ENCODE measurements at regions not wholly inside any gene's neighbourhood (a gene's known extent, or its start where the extent isn't known, plus 50 kb on each side); places are given as distances from the start of the nearest gene placed in this dataset.

GRCh38 chr5:88613051-88613450, 269.9 kb downstream of the MEF2C start:
- H3K27ac ChIP-seq (ENCODE audit: low read depth, low read length) = no peak overlapping the region
- H3K9me3 ChIP-seq (ENCODE audit: control insufficient read depth, insufficient read depth, low read length) = no peaks in the 10 kb centered on the region; the same call in 1 of the 2 replicates
- H3K27me3 ChIP-seq (ENCODE audit: control insufficient read depth, insufficient read depth, low read length) = no peaks in the 10 kb centered on the region
- no peak overlapping the region for H3K9ac ChIP-seq (ENCODE audit: low read depth, low read length)
- H3K4me3 ChIP-seq (ENCODE audit: low read depth, low read length) = no peak overlapping the region
- H3K4me1 ChIP-seq (ENCODE audit: control insufficient read depth, insufficient read depth, low read length) = no peaks in the 10 kb centered on the region
- H3K36me3 ChIP-seq (ENCODE audit: control insufficient read depth, insufficient read depth, low read length) = no peaks in the 10 kb centered on the region

- Histone ChIP-seq H3K4me3 (ENCODE audit: low read depth, low read length) (no peak overlapping the region), H3K9me3 (ENCODE audit: control insufficient read depth, insufficient read depth, low read length) (no peaks in the 10 kb centered on the region), H3K4me1 (ENCODE audit: control insufficient read depth, insufficient read depth, low read length) (no peaks in the 10 kb centered on the region), H3K27me3 (ENCODE audit: control insufficient read depth, insufficient read depth, low read length) (no peaks in the 10 kb centered on the region), H3K36me3 (ENCODE audit: control insufficient read depth, insufficient read depth, low read length) (no peaks in the 10 kb centered on the region), H3K27ac (ENCODE audit: low read depth, low read length) (no peak overlapping the region), H3K9ac (ENCODE audit: low read depth, low read length) (no peak overlapping the region)
These were observed 272.4 kb downstream of the MEF2C start for GRCh38 chr5:88610586-88610985.

- Histone ChIP-seq H3K4me1 (ENCODE audit: control insufficient read depth, insufficient read depth, low read length) (no peaks in the 10 kb centered on the region), H3K36me3 (ENCODE audit: control insufficient read depth, insufficient read depth, low read length) (no peaks in the 10 kb centered on the region), H3K27ac (ENCODE audit: low read depth, low read length) (no peak overlapping the region), H3K9ac (ENCODE audit: low read depth, low read length) (no peak overlapping the region), H3K9me3 (ENCODE audit: control insufficient read depth, insufficient read depth, low read length) (no peaks in the 10 kb centered on the region), H3K27me3 (ENCODE audit: control insufficient read depth, insufficient read depth, low read length) (no peaks in the 10 kb centered on the region), H3K4me3 (ENCODE audit: low read depth, low read length) (no peak overlapping the region)
These were observed 275.5 kb downstream of the MEF2C start for GRCh38 chr5:88607492-88607891.

GRCh38 chr5:88606626-88607025, 276.4 kb downstream of the MEF2C start:
- H3K9ac ChIP-seq (ENCODE audit: low read depth, low read length) = no peak overlapping the region
- H3K9me3 ChIP-seq (ENCODE audit: control insufficient read depth, insufficient read depth, low read length) = no peaks in the 10 kb centered on the region
- H3K27me3 ChIP-seq (ENCODE audit: control insufficient read depth, insufficient read depth, low read length) = no peaks in the 10 kb centered on the region
- no peak overlapping the region for H3K27ac ChIP-seq (ENCODE audit: low read depth, low read length)
- H3K36me3 ChIP-seq (ENCODE audit: control insufficient read depth, insufficient read depth, low read length) = no peaks in the 10 kb centered on the region
- H3K4me3 ChIP-seq (ENCODE audit: low read depth, low read length) = no peak overlapping the region
- H3K4me1 ChIP-seq (ENCODE audit: control insufficient read depth, insufficient read depth, low read length) = no peaks in the 10 kb centered on the region

- no peak overlapping the region for H3K27ac ChIP-seq (ENCODE audit: low read depth, low read length)
These were observed 276.8 kb downstream of the MEF2C start for GRCh38 chr5:88606173-88606572.

GRCh38 chr5:88602584-88602983, 280.4 kb downstream of the MEF2C start:
- no peaks in the 10 kb centered on the region for H3K9me3 ChIP-seq (ENCODE audit: control insufficient read depth, insufficient read depth, low read length)
- H3K4me3 ChIP-seq (ENCODE audit: low read depth, low read length) = no peak overlapping the region
- H3K36me3 ChIP-seq (ENCODE audit: control insufficient read depth, insufficient read depth, low read length) = no peaks in the 10 kb centered on the region
- no peaks in the 10 kb centered on the region for H3K4me1 ChIP-seq (ENCODE audit: control insufficient read depth, insufficient read depth, low read length)
- H3K9ac ChIP-seq (ENCODE audit: low read depth, low read length) = no peak overlapping the region
- no peaks in the 10 kb centered on the region for H3K27me3 ChIP-seq (ENCODE audit: control insufficient read depth, insufficient read depth, low read length)
- H3K27ac ChIP-seq (ENCODE audit: low read depth, low read length) = no peak overlapping the region

More at GRCh38 chr5:88606173-88606572, 276.8 kb downstream of the MEF2C start:
- Histone ChIP-seq H3K36me3 (ENCODE audit: control insufficient read depth, insufficient read depth, low read length) (no peaks in the 10 kb centered on the region), H3K27me3 (ENCODE audit: control insufficient read depth, insufficient read depth, low read length) (no peaks in the 10 kb centered on the region), H3K9me3 (ENCODE audit: control insufficient read depth, insufficient read depth, low read length) (no peaks in the 10 kb centered on the region), H3K4me3 (ENCODE audit: low read depth, low read length) (no peak overlapping the region), H3K9ac (ENCODE audit: low read depth, low read length) (no peak overlapping the region), H3K4me1 (ENCODE audit: control insufficient read depth, insufficient read depth, low read length) (no peaks in the 10 kb centered on the region)

- Histone ChIP-seq H3K4me3 (ENCODE audit: low read depth, low read length) (no peak overlapping the region), H3K4me1 (ENCODE audit: control insufficient read depth, insufficient read depth, low read length) (no peaks in the 10 kb centered on the region), H3K36me3 (ENCODE audit: control insufficient read depth, insufficient read depth, low read length) (no peaks in the 10 kb centered on the region), H3K9ac (ENCODE audit: low read depth, low read length) (no peak overlapping the region), H3K27me3 (ENCODE audit: control insufficient read depth, insufficient read depth, low read length) (no peaks in the 10 kb centered on the region), H3K27ac (ENCODE audit: low read depth, low read length) (no peak overlapping the region), H3K9me3 (ENCODE audit: control insufficient read depth, insufficient read depth, low read length) (no peaks in the 10 kb centered on the region)
These were observed 288.5 kb downstream of the MEF2C start for GRCh38 chr5:88594441-88594840.

- Histone ChIP-seq H3K27ac (ENCODE audit: low read depth, low read length) (no peak overlapping the region), H3K36me3 (ENCODE audit: control insufficient read depth, insufficient read depth, low read length) (no peaks in the 10 kb centered on the region), H3K4me3 (ENCODE audit: low read depth, low read length) (no peak overlapping the region), H3K27me3 (ENCODE audit: control insufficient read depth, insufficient read depth, low read length) (no peaks in the 10 kb centered on the region), H3K9me3 (ENCODE audit: control insufficient read depth, insufficient read depth, low read length) (no peaks in the 10 kb centered on the region; the same call in 1 of the 2 replicates), H3K9ac (ENCODE audit: low read depth, low read length) (no peak overlapping the region), H3K4me1 (ENCODE audit: control insufficient read depth, insufficient read depth, low read length) (no peaks in the 10 kb centered on the region)
These were observed 294.4 kb downstream of the MEF2C start for GRCh38 chr5:88588609-88589008.

- H3K4me1 ChIP-seq (ENCODE audit: control insufficient read depth, insufficient read depth, low read length) = no peaks in the 10 kb centered on the region
- no peak overlapping the region for H3K27ac ChIP-seq (ENCODE audit: low read depth, low read length)
- H3K4me3 ChIP-seq (ENCODE audit: low read depth, low read length) = no peak overlapping the region
- H3K27me3 ChIP-seq (ENCODE audit: control insufficient read depth, insufficient read depth, low read length) = no peaks in the 10 kb centered on the region
- no peaks in the 10 kb centered on the region for H3K36me3 ChIP-seq (ENCODE audit: control insufficient read depth, insufficient read depth, low read length)
- no peak overlapping the region for H3K9ac ChIP-seq (ENCODE audit: low read depth, low read length)
- no peaks in the 10 kb centered on the region; the same call in 1 of the 2 replicates for H3K9me3 ChIP-seq (ENCODE audit: control insufficient read depth, insufficient read depth, low read length)
These were observed 299.5 kb downstream of the MEF2C start for GRCh38 chr5:88583471-88583870.

- Histone ChIP-seq H3K27ac (ENCODE audit: low read depth, low read length) (no peak overlapping the region), H3K36me3 (ENCODE audit: control insufficient read depth, insufficient read depth, low read length) (no peaks in the 10 kb centered on the region), H3K9ac (ENCODE audit: low read depth, low read length) (no peak overlapping the region), H3K4me1 (ENCODE audit: control insufficient read depth, insufficient read depth, low read length) (peaks cover 25% of the 10 kb centered on the region), H3K27me3 (ENCODE audit: control insufficient read depth, insufficient read depth, low read length) (no peaks in the 10 kb centered on the region), H3K4me3 (ENCODE audit: low read depth, low read length) (no peak overlapping the region), H3K9me3 (ENCODE audit: control insufficient read depth, insufficient read depth, low read length) (no peaks in the 10 kb centered on the region)
These were observed 289.7 kb upstream of the TMEM161B start for GRCh38 chr5:88558366-88558765.

- no peaks in the 10 kb centered on the region for H3K27me3 ChIP-seq (ENCODE audit: control insufficient read depth, insufficient read depth, low read length)
- no peak overlapping the region for H3K27ac ChIP-seq (ENCODE audit: low read depth, low read length)
- peaks cover 25% of the 10 kb centered on the region for H3K4me1 ChIP-seq (ENCODE audit: control insufficient read depth, insufficient read depth, low read length)
- H3K9ac ChIP-seq (ENCODE audit: low read depth, low read length) = no peak overlapping the region
- no peaks in the 10 kb centered on the region for H3K36me3 ChIP-seq (ENCODE audit: control insufficient read depth, insufficient read depth, low read length)
- H3K9me3 ChIP-seq (ENCODE audit: control insufficient read depth, insufficient read depth, low read length) = no peaks in the 10 kb centered on the region
- H3K4me3 ChIP-seq (ENCODE audit: low read depth, low read length) = no peak overlapping the region
These were observed 289.2 kb upstream of the TMEM161B start for GRCh38 chr5:88557881-88558280.

- Histone ChIP-seq H3K4me1 (ENCODE audit: control insufficient read depth, insufficient read depth, low read length) (peaks cover 32% of the 10 kb centered on the region), H3K9ac (ENCODE audit: low read depth, low read length) (no peak overlapping the region), H3K27ac (ENCODE audit: low read depth, low read length) (no peak overlapping the region), H3K27me3 (ENCODE audit: control insufficient read depth, insufficient read depth, low read length) (no peaks in the 10 kb centered on the region), H3K36me3 (ENCODE audit: control insufficient read depth, insufficient read depth, low read length) (no peaks in the 10 kb centered on the region), H3K9me3 (ENCODE audit: control insufficient read depth, insufficient read depth, low read length) (no peaks in the 10 kb centered on the region), H3K4me3 (ENCODE audit: low read depth, low read length) (no peak overlapping the region)
These were observed 288.5 kb upstream of the TMEM161B start for GRCh38 chr5:88557131-88557530.

Data from HUES48 (cell line).